ENCODE measurements at regions not wholly inside any gene's neighbourhood (a gene's known extent, or its start where the extent isn't known, plus 50 kb on each side); places are given as distances from the start of the nearest gene placed in this dataset.

DNA sequence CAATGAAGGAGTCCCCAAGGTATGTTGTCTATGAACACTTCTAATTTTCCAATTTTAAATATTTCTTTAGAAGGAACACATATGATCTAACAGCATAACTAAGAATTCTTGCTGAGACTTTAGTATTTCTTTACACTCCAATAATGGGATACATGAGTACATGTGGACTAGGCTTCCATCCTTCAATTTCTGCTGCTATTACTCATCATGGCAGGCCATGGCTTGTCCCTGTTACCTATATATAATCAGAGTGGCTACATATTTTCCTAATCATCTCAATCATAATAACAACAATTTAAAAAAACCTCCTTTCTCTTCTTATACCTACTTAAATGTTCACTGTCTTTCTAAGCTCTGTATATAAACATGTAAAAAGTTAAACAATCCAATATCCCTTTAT is 60.3 kb upstream of the TAC1 start (continued):
- TF ChIP-seq ZNF615 (CRISPR knock-in tag; IDR thresholded peaks at IDR 0.05; ENCODE audit: borderline replicate concordance) (no peak), AHR (CRISPR knock-in tag; IDR thresholded peaks at IDR 0.05) (no peak)

DNA sequence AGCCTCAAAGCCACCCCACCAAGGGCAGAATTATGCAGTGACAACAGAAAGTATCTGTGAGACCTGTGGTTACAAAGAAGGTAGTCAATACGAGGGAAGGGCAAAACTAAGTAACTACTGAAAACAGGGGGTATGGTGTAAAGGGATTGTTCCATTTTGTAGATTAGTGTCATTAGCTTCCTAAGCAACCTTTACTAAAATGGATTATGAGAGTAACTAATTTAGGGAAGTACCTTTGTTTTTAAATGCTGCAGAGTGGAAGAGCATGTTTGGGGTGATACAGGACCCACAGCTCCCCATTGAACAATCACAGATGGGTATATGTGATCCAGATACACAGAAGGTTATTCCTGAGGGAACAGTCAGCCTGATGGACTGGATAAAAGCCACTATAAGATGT is 51.3 kb upstream of the TAC1 start:
- TF ChIP-seq ZNF788 (CRISPR knock-in tag; IDR thresholded peaks at IDR 0.05; ENCODE audit: borderline replicate concordance) (no peak), NFKB2 (CRISPR knock-in tag; IDR thresholded peaks at IDR 0.05; ENCODE audit: borderline replicate concordance) (no peak), KLF16 (CRISPR knock-in tag; IDR thresholded peaks at IDR 0.05) (no peak), ZNF44 (CRISPR knock-in tag; IDR thresholded peaks at IDR 0.05) (no peak), IKZF4 (CRISPR knock-in tag; IDR thresholded peaks at IDR 0.05; ENCODE audit: borderline replicate concordance, low read depth, not compliant biosample characterization) (no peak), ZNF672 (CRISPR knock-in tag; IDR thresholded peaks at IDR 0.05) (no peak), CCAR2 (optimal IDR thresholded peaks at IDR 0.05; ENCODE audit: low read depth, low read length) (no peak), MED13 (CRISPR knock-in tag; IDR thresholded peaks at IDR 0.05) (no peak), ZNF615 (CRISPR knock-in tag; IDR thresholded peaks at IDR 0.05; ENCODE audit: borderline replicate concordance) (no peak)
- TF ChIP-seq, protein P1, sequence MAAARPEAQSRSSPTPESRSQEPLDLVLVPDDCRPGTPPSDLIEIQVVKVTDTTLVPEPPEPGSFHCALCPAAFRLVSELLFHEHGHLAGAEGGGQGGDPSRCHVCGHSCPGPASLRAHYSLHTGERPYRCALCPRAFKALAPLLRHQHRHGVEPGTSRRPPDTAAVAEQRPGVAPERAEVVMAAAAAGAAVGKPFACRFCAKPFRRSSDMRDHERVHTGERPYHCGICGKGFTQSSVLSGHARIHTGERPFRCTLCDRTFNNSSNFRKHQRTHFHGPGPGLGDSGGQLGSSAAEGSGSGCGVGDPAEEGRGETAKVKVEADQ (CRISPR knock-in tag; IDR thresholded peaks at IDR 0.05; ENCODE audit: borderline replicate concordance) = no peak
- TF ChIP-seq, protein P2, sequence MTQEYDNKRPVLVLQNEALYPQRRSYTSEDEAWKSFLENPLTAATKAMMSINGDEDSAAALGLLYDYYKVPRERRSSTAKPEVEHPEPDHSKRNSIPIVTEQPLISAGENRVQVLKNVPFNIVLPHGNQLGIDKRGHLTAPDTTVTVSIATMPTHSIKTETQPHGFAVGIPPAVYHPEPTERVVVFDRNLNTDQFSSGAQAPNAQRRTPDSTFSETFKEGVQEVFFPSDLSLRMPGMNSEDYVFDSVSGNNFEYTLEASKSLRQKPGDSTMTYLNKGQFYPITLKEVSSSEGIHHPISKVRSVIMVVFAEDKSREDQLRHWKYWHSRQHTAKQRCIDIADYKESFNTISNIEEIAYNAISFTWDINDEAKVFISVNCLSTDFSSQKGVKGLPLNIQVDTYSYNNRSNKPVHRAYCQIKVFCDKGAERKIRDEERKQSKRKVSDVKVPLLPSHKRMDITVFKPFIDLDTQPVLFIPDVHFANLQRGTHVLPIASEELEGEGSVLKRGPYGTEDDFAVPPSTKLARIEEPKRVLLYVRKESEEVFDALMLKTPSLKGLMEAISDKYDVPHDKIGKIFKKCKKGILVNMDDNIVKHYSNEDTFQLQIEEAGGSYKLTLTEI (CRISPR knock-in tag; conservative IDR thresholded peaks at IDR 0.05) = no peak
- TF ChIP-seq, protein P3, sequence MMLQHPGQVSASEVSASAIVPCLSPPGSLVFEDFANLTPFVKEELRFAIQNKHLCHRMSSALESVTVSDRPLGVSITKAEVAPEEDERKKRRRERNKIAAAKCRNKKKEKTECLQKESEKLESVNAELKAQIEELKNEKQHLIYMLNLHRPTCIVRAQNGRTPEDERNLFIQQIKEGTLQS (CRISPR knock-in tag; IDR thresholded peaks at IDR 0.05) = no peak
- TF ChIP-seq, protein P4, sequence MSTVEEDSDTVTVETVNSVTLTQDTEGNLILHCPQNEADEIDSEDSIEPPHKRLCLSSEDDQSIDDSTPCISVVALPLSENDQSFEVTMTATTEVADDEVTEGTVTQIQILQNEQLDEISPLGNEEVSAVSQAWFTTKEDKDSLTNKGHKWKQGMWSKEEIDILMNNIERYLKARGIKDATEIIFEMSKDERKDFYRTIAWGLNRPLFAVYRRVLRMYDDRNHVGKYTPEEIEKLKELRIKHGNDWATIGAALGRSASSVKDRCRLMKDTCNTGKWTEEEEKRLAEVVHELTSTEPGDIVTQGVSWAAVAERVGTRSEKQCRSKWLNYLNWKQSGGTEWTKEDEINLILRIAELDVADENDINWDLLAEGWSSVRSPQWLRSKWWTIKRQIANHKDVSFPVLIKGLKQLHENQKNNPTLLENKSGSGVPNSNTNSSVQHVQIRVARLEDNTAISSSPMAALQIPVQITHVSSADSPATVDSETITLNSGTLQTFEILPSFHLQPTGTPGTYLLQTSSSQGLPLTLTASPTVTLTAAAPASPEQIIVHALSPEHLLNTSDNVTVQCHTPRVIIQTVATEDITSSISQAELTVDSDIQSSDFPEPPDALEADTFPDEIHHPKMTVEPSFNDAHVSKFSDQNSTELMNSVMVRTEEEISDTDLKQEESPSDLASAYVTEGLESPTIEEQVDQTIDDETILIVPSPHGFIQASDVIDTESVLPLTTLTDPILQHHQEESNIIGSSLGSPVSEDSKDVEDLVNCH (CRISPR knock-in tag; IDR thresholded peaks at IDR 0.05) = no peak
- H3K4me1 ChIP-seq (ENCODE audit: insufficient read depth, low read length) = no peaks in the 10 kb centered on the region
- H3K4me2 ChIP-seq (ENCODE audit: low read depth, low read length) = no peak overlapping the region
- no peak for FAIRE-seq
- DNase-seq (ENCODE audit: low spot score) = no peak
- H3K27me3 ChIP-seq (ENCODE audit: control insufficient read depth in 1 of 2, insufficient read depth in 2 of 2, low read length in 2 of 2) = peaks cover 0 to 4% of the 10 kb centered on the region in 2 experiments; a peak in 1 of 5 replicates
- no peak for ATAC-seq
- in situ Hi-C loops (cut with HindIII; ENCODE audit: extremely low pct_ligation_motif_present, low pct_unique_long_range_greater_than_20kb) (no loop called here), intact Hi-C loops (cut with micrococcal nuclease; ENCODE audit: unreplicated experiment) (no loop called here)
- no TSS peak for BruUV-seq (replicated peaks)
- no peak overlapping the region for H3K27ac ChIP-seq (ENCODE audit: extremely low read length, insufficient read depth, low read length)
- no peak overlapping the region for H2AFZ ChIP-seq (ENCODE audit: low read length)
- ChIA-PET CTCF (ENCODE audit: low intra/inter-chr PET ratio, low total read pairs) (no interaction called here), POLR2A (no interaction called here)
- no peaks in the 10 kb centered on the region for H3K9me3 ChIP-seq (ENCODE audit: low read length)
- H3K36me3 ChIP-seq (replicated peaks in 1 of 2; ENCODE audit: control insufficient read depth in 1 of 2, insufficient read depth in 2 of 2, low read length in 2 of 2) = no peaks in the 10 kb centered on the region
- WGBS (ENCODE audit: low lambda C conversion rate) = 0% methylated on average over 1 of the region's 1 CpG
- H3K4me3 ChIP-seq (replicated peaks in 1 of 3; ENCODE audit: insufficient read depth in 1 of 3, low read depth in 2 of 3, low read length in 3 of 3) = no peak overlapping the region
- no peaks in the 10 kb centered on the region for H3K79me2 ChIP-seq (ENCODE audit: insufficient read depth, low read length)
- no peaks in the 10 kb centered on the region for H4K20me1 ChIP-seq (ENCODE audit: insufficient read depth, low read length)
- no peak overlapping the region for H3K9ac ChIP-seq (ENCODE audit: insufficient read depth, low read depth, low read length)

All from HepG2 (cell line).